Neural cell (in vitro differentiated cells): ENCODE measurements at regions not wholly inside any gene's neighbourhood (a gene's known extent, or its start where the extent isn't known, plus 50 kb on each side); places are given as distances from the start of the nearest gene placed in this dataset.

Experiments
- H2AFZ ChIP-seq: fragments of 200-600, 300-800 bp; sonication (generic), shearing (Covaris generic); 2 replicates; pipeline ENCODE4 v1.6.0; 2014; ENCODE audit warnings: low read depth, mild to moderate bottlenecking, antibody characterized with exemption, low read length, moderate library complexity
- H3F3A ChIP-seq: fragments of 200-600 bp; shearing (Covaris generic); 2 replicates; pipeline ENCODE4 v1.6.1; 2016; ENCODE audit warnings: mild to moderate bottlenecking, moderate library complexity, mixed read lengths, antibody characterized with exemption, low read length; ENCODE audit not compliant: insufficient read depth, poor library complexity, severe bottlenecking
- H3K27ac ChIP-seq: fragments of 200-600, 300-800 bp; sonication (generic), shearing (Covaris generic); 2 replicates; pipeline ENCODE4 v1.5.1; 2014; ENCODE audit warnings: mild to moderate bottlenecking, low read length, moderate library complexity
- H3K27me3 ChIP-seq: fragments of 300-800, 200-600 bp; sonication (generic), shearing (Covaris generic); 2 replicates; pipeline ENCODE4 v1.6.0; 2014; ENCODE audit warnings: mild to moderate bottlenecking, low read depth, low read length, moderate library complexity; ENCODE audit not compliant: insufficient read depth
- H3K36me3 ChIP-seq: fragments of 300-800, 200-600 bp; sonication (generic), shearing (Covaris generic); 2 replicates; pipeline ENCODE4 v1.5.1; 2014; ENCODE audit warnings: mild to moderate bottlenecking, antibody characterized with exemption, low read length, moderate library complexity; ENCODE audit not compliant: insufficient read depth
- H3K4me2 ChIP-seq: fragments of 300-800, 200-600 bp; sonication (generic), shearing (Covaris generic); 2 replicates; pipeline ENCODE4 v1.6.0; 2014; ENCODE audit warnings: mild to moderate bottlenecking, low read length
- H3K4me3 ChIP-seq: fragments of 300-800, 200-600 bp; sonication (generic), shearing (Covaris generic); 2 replicates; pipeline ENCODE4 v1.5.1; 2014; ENCODE audit warnings: mild to moderate bottlenecking, low read length, moderate library complexity
- H3K79me2 ChIP-seq: fragments of 200-600 bp; shearing (Covaris generic); replicated peaks from 2 replicates; pipeline ENCODE4 v1.6.0; 2014; ENCODE audit warnings: mild to moderate bottlenecking, low read length, moderate library complexity; ENCODE audit not compliant: insufficient read depth
- H3K9ac ChIP-seq: fragments of 300-800, 200-600 bp; sonication (generic), shearing (Covaris generic); 2 replicates; pipeline ENCODE4 v1.6.1; 2016; ENCODE audit warnings: mild to moderate bottlenecking, low read length, mixed read lengths
- H3K9me2 ChIP-seq: fragments of 200-600 bp; shearing (Covaris generic); 2 replicates; pipeline ENCODE4 v1.6.1; 2016; ENCODE audit warnings: mild to moderate bottlenecking, low read length, mixed read lengths; ENCODE audit not compliant: insufficient read depth
- H3K9me3 ChIP-seq: fragments of 200-600, 300-800 bp; sonication (generic), shearing (Covaris generic); 2 replicates; pipeline ENCODE4 v1.6.1; 2016; ENCODE audit warnings: mild to moderate bottlenecking, mixed run types, low read length, moderate library complexity, mixed read lengths
- H4K20me1 ChIP-seq: fragments of 200-600 bp; shearing (Covaris generic); 2 replicates; pipeline ENCODE4 v1.6.1; 2016; ENCODE audit warnings: mild to moderate bottlenecking, mixed run types; ENCODE audit not compliant: insufficient read depth
- EP300 ChIP-seq: fragments of 450-650 bp; conservative IDR thresholded peaks from 2 replicates; pipeline ENCODE4 v1.6.1; 2014; ENCODE audit warnings: antibody characterized with exemption, mild to moderate bottlenecking, moderate library complexity; ENCODE audit not compliant: poor library complexity, severe bottlenecking
- EZH2 ChIP-seq: fragments of 200-600, 300-800 bp; shearing (Covaris generic), sonication (generic); IDR thresholded peaks from 2 replicates; pipeline ENCODE4 v1.6.1; 2014; ENCODE audit warnings: antibody characterized with exemption, low read length, borderline replicate concordance, mild to moderate bottlenecking; ENCODE audit not compliant: insufficient read depth, poor library complexity, severe bottlenecking
- MXI1 ChIP-seq: fragments of 450-650 bp; conservative IDR thresholded peaks from 2 replicates; pipeline ENCODE4 v1.6.1; 2014; ENCODE audit warnings: antibody characterized with exemption, mild to moderate bottlenecking; ENCODE audit not compliant: poor library complexity, severe bottlenecking
- POLR2AphosphoS5 ChIP-seq: IDR thresholded peaks from 2 replicates; pipeline ENCODE4 v1.6.1; 2012
- RAD21 ChIP-seq: fragments of 450-650 bp; conservative IDR thresholded peaks from 2 replicates; pipeline ENCODE4 v1.6.1; 2014; ENCODE audit warnings: antibody characterized with exemption, mild to moderate bottlenecking, moderate library complexity
- SMC3 ChIP-seq: fragments of 450-650 bp; conservative IDR thresholded peaks from 2 replicates; pipeline ENCODE4 v1.6.1; 2014; ENCODE audit warnings: antibody characterized with exemption, mild to moderate bottlenecking, moderate library complexity; ENCODE audit not compliant: poor library complexity
- TAF1 ChIP-seq: IDR thresholded peaks from 2 replicates; pipeline ENCODE4 v1.6.1; 2012; ENCODE audit warnings: low read depth
- TF ChIP-seq, protein P1 (sequence below): fragments of 450-650 bp; IDR thresholded peaks from 2 replicates; pipeline ENCODE4 v1.5.1; 2014; ENCODE audit warnings: antibody characterized with exemption, mild to moderate bottlenecking, moderate library complexity; ENCODE audit not compliant: poor library complexity, severe bottlenecking
- TF ChIP-seq, protein P2 (sequence below): IDR thresholded peaks from 2 replicates; pipeline ENCODE4 v1.6.1; 2012; ENCODE audit warnings: borderline replicate concordance

DNA sequence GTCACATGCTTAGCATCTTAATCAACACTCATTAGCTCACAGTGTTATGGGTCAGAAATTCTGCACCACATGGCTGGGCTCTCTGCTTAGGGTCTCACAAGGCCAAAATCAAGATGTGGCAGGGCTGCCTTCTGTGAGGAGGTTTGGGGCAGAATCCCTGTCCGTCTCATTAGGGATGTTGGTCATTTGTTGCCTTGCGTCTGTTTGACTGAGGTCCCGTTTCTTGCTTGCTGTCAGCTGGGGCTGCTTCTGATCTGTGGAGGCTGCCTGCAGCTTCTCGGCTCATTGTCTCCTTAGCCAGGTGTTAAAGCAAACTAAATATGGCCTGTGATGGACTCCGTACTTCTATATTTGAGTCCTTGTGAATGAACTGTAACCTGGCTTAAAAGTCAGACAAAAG, 146.5 kb downstream of the NDUFA10 start:
- TF ChIP-seq RAD21 (no peak), SMC3 (no peak), TAF1 (no peak), MXI1 (no peak), EZH2 (no peak), EP300 (no peak), POLR2AphosphoS5 (no peak)
- TF ChIP-seq, protein P1, sequence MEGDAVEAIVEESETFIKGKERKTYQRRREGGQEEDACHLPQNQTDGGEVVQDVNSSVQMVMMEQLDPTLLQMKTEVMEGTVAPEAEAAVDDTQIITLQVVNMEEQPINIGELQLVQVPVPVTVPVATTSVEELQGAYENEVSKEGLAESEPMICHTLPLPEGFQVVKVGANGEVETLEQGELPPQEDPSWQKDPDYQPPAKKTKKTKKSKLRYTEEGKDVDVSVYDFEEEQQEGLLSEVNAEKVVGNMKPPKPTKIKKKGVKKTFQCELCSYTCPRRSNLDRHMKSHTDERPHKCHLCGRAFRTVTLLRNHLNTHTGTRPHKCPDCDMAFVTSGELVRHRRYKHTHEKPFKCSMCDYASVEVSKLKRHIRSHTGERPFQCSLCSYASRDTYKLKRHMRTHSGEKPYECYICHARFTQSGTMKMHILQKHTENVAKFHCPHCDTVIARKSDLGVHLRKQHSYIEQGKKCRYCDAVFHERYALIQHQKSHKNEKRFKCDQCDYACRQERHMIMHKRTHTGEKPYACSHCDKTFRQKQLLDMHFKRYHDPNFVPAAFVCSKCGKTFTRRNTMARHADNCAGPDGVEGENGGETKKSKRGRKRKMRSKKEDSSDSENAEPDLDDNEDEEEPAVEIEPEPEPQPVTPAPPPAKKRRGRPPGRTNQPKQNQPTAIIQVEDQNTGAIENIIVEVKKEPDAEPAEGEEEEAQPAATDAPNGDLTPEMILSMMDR = no peak
- TF ChIP-seq, protein P2, sequence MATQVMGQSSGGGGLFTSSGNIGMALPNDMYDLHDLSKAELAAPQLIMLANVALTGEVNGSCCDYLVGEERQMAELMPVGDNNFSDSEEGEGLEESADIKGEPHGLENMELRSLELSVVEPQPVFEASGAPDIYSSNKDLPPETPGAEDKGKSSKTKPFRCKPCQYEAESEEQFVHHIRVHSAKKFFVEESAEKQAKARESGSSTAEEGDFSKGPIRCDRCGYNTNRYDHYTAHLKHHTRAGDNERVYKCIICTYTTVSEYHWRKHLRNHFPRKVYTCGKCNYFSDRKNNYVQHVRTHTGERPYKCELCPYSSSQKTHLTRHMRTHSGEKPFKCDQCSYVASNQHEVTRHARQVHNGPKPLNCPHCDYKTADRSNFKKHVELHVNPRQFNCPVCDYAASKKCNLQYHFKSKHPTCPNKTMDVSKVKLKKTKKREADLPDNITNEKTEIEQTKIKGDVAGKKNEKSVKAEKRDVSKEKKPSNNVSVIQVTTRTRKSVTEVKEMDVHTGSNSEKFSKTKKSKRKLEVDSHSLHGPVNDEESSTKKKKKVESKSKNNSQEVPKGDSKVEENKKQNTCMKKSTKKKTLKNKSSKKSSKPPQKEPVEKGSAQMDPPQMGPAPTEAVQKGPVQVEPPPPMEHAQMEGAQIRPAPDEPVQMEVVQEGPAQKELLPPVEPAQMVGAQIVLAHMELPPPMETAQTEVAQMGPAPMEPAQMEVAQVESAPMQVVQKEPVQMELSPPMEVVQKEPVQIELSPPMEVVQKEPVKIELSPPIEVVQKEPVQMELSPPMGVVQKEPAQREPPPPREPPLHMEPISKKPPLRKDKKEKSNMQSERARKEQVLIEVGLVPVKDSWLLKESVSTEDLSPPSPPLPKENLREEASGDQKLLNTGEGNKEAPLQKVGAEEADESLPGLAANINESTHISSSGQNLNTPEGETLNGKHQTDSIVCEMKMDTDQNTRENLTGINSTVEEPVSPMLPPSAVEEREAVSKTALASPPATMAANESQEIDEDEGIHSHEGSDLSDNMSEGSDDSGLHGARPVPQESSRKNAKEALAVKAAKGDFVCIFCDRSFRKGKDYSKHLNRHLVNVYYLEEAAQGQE = no peak
- Histone ChIP-seq H3K27me3 (no peaks in the 10 kb centered on the region), H3F3A (no peaks in the 10 kb centered on the region)

DNA sequence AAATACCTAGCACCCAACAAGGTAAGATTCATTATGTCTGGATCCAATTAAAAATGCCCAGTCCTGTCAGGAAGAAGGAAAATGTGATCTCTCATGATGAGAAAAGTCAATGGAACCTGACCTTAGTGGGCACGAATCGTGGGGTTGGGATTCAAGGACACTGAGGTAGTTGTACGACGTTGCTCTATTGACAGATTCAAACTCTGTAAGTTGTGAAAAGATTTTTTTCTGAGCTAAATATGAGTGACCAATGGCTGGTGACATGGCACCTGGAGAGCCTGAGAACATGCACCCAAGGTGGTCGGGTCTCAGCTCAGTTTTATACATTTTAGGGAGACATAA, 148.2 kb downstream of the NDUFA10 start:
- Histone ChIP-seq H2AFZ (no peak overlapping the region), H3K4me2 (no peak overlapping the region), H4K20me1 (no peaks in the 10 kb centered on the region), H3K79me2 (no peaks in the 10 kb centered on the region), H3K9ac (no peak overlapping the region), H3K4me3 (no peak overlapping the region), H3K9me2 (no peaks in the 10 kb centered on the region), H3K36me3 (no peaks in the 10 kb centered on the region), H3K27me3 (no peaks in the 10 kb centered on the region), H3K27ac (no peak overlapping the region), H3F3A (no peaks in the 10 kb centered on the region), H3K9me3 (no peaks in the 10 kb centered on the region)
- no peak for TF ChIP-seq EZH2
- TF ChIP-seq MXI1 = no peak
- no peak for TF ChIP-seq EP300
- TF ChIP-seq SMC3 = no peak
- TF ChIP-seq RAD21 = no peak
- TF ChIP-seq, protein P1 = no peak
- no peak for TF ChIP-seq TAF1
- no peak for TF ChIP-seq POLR2AphosphoS5
- TF ChIP-seq, protein P2 = no peak

More for the DNA sequence above, 146.5 kb downstream of the NDUFA10 start:
- H3K4me2 ChIP-seq = no peak overlapping the region
- H4K20me1 ChIP-seq = no peaks in the 10 kb centered on the region
- H3K9me2 ChIP-seq = no peaks in the 10 kb centered on the region
- H3K79me2 ChIP-seq = no peaks in the 10 kb centered on the region
- no peak overlapping the region for H2AFZ ChIP-seq
- H3K9me3 ChIP-seq = no peaks in the 10 kb centered on the region
- H3K36me3 ChIP-seq = no peaks in the 10 kb centered on the region
- no peak overlapping the region for H3K4me3 ChIP-seq
- H3K9ac ChIP-seq = no peak overlapping the region
- H3K27ac ChIP-seq = no peak overlapping the region
